ENCODE measurements at regions not wholly inside any gene's neighbourhood (a gene's known extent, or its start where the extent isn't known, plus 50 kb on each side); places are given as distances from the start of the nearest gene placed in this dataset.

DNA sequence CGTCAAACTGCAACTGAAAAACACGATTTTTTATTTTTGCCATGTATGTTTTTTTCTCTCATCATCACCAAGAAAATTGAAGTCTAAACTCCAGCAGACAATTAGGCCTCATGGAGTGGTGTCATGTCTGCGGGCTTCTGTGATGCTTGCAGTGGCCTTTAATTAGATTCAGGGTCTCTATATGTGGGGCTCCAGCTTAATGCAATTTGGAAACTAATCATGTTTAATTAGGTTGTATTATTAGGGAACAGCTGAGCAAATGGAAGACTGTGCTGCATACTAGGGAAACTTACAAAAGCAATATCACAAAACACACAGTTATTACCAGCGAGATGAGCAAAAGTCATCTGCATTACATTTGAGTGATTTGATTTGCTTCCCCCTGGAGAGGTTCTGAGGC is 132.9 kb upstream of the PMEPA1 start:
- no peak for DNase-seq (ENCODE audit: extremely low read depth, low read depth)

DNA sequence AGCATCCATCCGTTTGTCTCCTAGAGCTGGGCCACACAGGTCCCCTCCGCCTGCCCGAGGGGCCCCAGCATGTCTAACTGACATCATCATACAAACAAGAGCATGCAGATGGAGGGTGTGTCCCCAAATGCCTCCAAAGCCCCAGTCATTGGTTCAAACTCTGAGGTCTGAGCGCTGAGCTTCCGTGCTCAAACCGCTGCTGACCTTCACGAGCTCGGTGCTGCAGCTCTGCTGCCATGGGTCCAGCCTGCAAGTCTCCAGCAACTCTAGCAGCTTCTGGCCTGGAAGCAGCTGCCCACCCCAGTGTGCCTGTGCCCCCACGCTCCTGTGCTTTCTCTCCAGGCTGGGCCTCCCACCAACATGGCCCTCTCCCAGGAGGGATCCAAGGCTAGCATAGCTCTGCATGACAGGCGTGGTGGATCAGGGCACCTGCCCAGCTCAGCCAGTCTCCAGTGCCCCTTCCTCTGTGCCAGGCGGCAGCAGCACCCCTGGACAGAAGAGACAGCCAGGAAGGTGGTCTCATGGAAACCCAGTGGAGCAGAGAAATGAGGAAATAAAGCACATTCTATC is 131.6 kb upstream of the PMEPA1 start:
- no peak for DNase-seq (ENCODE audit: extremely low read depth, low read depth)

DNA sequence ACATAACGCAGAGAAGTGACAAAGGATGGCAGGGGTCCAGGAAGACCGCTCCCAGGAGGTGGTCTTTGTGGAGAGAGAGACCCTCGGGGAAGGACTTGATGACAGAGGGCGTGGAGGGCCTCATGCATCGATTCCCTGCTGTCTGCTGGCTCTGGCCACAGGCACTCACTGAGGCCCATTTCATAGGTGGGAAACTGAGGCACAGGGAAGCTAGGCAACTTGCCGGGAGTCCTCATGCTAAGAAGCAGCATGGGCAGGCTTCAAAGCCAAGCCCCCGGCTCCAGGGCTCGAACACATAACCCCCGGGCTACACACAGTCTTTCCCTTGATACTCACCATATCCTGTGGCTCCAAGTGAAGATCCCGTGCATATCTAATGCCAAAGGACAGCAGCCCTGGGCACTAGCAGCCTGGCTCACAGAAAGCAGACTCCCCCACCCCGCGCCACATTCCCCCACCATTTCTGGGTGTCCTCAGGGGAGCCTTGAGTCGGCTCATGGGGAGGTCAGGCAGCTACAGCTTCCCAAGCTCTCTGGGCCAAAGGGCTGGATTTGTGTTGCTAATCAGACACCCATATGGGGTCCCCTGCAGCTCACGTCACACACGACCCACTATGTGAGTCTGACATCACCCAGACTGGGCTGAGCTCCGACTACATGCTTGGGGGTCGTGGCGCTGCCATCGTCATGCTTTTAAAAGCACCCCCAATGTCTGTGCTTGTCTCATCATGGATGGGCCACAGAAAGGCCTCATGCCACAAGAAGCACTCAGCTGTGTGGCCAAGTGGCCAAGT is 130.9 kb upstream of the PMEPA1 start:
- no peak for DNase-seq (ENCODE audit: extremely low read depth, low read depth)

DNA sequence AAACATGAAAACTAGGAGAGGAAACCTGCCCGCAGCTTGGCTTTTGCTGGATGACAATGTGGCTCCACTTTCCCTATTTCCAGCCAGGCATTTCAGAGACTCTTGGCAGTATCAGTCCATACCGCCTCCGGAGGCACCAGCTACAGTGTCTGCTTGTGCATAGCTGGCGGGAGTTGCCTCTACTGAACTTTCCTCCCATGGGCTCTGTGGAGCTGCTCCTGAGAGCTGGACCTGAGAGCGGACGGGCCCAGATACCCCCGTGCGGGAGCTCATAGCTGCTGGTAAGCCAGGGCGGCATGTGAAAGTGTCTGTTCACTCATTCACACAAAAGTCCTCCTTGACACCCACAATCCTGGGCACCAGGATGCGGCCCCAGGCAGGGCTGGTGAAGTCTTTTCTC is 130.3 kb upstream of the PMEPA1 start:
- no peak for DNase-seq (ENCODE audit: extremely low read depth, low read depth)

DNA sequence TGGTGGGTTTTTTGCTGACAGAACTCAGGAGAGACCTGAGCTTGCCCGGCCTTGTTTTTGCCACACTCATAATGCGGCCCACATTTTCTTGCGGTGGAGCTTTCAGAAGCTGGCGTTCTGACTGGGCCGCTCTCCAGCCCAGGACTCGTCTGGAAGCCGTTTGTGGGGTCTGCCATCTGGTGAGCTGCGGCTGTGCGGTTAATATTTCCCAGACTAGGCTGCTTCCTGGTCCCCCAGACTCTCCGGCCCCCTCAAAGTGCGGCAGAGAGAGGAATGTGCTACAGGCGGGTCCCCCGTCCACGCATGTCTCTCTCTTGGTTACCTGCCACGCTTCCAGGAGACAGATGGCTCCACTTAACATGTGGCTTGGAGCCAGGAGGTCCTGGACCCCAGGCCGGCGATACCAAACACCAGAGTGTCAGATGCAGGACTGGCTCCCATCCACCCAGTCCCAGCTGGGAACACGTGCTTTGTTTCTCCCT is 128.9 kb upstream of the PMEPA1 start:
- no peak for DNase-seq (ENCODE audit: extremely low read depth, low read depth)

DNA sequence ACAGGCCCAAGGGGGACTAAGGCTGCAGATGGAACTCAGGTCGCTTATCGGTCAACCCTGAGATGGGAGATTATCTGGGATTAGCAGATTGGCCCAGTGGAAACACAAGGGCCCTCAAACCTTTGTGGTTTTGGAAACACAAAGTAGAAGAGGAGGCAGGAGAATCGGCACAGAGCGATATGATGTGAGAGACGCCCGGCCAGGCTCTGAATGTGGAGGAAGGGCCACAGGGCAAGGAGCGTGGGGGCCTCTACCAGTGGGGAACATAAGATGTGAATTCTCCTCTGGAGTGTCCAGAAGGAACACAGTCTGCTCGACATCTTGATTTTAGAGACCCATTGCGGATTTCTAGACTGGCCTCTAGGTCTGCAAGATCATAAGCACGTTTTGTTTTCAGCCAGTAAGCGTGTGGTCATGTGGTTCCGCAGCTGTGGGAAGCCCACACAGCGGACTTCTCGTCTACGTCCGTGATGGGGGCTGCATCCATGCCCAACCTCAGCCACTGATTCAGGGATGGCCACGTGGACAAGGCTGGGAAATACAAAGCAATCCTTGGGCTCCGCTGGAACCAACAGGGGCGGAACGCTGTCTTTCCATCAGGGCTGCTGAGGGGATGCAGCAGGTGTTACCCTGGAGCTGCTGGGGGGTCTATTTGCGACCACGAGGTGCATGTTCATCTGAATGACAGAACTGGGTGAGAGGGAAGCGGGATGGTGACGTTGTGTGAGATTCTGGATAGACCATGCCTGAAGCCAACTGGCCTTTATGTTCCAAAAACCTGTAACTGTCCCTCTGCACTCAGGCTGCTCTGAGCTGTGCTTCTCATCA is 127.6 kb upstream of the PMEPA1 start:
- DNase-seq (ENCODE audit: extremely low read depth, low read depth): no peak

DNA sequence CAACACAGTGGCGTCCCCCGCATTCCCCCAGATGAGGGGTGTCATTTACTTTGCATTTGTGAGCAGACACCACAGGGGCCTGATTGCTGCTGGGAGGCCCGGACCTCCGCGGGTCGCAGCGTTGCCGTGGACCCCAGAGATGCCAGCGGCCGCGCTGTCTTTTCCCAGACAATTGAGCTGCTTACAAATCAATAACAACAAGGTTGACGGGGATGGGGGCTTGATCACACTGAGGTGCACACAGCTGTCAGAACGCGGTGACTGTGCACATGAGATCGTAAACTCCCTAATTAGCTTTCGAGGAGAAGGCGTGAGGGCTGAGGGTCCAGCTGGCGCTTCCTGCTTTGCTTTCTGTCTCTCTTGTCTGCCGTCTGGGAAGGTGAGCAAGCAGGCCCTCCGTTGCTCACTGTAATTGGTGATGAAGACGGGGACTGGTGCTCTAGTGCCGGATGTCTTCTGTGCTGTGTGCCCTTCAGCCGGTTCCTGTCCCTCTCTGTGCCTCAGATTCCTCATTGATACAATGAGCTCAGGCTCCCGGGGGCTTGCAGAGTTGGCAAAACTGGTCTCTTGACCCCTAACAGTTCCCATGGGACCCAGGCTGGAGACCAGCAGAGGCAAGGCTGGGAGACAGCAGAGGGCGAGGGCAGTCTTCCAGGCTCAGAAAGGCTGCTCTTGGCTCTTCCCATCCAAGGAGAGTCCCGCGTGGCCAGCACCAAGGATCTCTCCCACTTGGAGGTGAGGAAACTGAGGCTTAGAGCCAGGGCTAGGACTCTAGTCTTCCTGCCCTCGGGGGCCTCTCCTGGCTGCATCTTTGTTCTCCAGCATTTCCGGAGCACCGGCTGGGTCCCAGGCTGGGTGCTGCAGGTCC is 126.0 kb upstream of the PMEPA1 start:
- no peak for DNase-seq (ENCODE audit: extremely low read depth, low read depth)

DNA sequence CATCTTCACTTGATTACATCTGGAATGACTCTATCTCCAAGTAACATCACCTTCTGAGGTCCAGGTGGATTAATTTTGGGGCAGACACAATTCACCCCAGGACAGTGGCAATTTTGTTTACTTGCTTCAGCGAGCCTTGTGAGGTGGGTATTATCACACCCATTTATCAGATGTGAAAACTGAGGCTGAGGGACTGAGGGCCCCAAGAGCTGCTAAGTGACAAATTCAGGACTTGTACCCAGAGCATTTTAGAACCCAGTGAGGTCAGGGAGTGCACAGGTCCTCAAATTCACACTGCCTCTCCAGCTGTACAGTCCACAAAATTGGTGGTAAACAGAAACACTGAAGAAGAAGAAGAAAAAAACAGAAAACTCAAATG is 125.2 kb upstream of the PMEPA1 start:
- DNase-seq (ENCODE audit: extremely low read depth, low read depth): no peak

DNA sequence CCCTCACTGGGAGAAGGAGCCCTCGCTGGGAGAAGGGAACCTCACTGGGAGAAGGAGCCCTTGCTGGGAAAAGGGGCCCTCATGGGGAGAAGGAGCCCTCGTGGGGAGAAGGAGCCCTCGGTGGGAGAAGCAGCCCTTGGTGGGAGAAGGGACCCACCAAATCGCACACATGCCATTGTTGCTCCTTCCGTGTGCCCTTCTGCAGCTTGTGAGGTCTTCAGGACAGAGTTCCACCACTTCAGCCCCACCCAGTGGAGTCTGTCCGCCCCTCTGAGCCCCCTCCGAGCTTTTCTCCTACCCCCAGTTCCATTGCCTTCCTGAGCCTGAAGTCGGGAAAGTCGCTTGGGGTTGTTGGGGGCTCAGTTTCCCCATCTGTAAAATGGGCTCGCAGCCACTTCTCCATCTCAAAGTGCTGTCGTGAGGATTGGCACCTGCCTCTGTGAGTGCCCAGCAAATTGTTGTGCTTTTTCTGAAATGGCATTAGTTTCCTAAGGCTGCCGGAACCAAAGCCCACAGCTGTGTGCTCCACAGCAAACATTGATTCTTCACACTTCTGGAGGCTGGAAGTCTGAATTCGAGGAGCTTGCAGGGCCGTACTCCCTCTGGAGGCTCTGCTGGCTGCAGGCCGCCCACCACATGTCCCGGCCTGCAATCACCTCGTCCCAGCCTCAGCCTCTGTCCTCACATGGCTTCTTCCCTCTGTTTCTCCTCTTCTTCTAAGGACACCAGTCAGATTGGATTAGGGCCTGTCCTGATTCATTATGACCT is 124.7 kb upstream of the PMEPA1 start:
- DNase-seq (ENCODE audit: extremely low read depth, low read depth): no peak

DNA sequence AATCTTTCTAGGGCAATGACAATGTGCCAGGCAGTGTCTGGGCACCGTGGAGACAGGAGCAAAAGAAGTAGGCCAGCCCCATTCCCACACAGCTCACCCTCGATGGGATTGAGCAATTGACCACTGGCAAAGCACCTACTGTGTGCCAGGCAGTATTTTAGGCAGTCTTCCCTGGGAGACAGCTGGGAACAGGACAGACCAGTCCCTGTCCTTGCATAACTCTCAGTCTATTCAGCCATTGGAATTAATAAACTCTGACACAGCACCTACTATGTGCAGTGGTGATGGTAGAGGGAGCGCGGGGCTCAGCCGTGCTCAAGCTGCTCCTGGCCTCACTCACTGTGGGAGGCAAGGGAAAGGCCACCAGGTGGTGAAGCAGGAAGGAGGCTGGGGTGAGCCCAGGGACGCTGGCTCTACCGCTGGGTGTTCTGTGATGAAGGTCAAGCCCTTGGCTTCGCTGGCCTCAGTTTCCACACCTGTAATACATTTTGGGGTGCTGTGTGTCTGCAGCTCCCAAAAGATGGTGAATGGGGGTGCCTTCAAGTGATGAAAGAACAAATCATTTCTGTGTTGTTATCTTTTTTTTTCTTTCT is 122.3 kb upstream of the PMEPA1 start:
- no peak for DNase-seq (ENCODE audit: extremely low read depth, low read depth)

DNA sequence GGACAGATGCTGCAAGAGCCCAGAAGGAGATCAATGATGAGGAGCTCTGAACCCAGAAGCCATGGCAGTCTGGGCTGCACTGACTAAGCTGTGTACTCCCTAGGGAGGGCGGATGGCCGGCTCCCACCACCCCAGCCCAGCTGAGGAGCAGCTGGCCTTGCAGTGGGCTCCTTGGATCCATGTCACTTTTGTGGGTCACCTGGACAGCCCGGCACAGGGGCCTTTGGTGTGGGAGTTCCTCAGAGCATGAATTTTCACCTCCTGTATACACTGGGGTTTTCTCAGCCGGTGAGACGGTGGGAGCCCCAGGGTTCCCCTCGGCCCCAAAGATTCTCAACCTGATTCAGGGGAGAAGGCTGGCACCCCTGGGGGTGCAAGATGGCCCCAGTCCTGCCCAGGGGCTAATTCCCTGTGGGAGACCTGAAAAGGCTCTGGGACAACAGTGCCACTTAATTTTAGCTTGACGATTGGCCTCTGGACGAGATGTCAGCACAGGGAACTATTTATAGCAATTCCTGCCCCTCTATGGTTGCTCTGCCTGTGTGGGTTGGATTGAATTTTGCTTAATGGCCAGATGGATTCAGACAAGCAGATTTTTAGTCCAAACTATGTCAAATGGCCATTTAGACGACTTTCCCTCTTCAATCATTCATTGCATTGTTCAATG is 121.6 kb upstream of the PMEPA1 start:
- DNase-seq (ENCODE audit: extremely low read depth, low read depth): no peak

DNA sequence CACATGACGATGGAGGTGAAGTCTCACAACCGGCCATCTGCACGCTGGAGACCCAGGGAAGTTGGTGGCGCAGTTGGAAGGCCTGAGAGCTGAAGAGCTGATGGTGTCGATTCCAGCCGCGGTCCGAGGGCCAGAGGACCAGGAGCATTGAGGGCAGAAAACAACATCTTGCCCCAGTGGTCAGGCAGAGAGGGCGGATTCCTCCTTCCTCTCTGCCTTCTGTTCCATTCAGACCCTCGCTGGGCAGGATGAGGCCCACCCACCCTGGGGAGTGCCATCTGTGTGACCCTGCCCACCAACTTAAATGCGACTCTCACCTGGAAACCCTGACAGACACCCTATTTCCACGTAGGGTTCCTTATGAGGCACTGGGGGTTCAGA is 120.7 kb upstream of the PMEPA1 start:
- DNase-seq (ENCODE audit: extremely low read depth, low read depth): no peak

DNA sequence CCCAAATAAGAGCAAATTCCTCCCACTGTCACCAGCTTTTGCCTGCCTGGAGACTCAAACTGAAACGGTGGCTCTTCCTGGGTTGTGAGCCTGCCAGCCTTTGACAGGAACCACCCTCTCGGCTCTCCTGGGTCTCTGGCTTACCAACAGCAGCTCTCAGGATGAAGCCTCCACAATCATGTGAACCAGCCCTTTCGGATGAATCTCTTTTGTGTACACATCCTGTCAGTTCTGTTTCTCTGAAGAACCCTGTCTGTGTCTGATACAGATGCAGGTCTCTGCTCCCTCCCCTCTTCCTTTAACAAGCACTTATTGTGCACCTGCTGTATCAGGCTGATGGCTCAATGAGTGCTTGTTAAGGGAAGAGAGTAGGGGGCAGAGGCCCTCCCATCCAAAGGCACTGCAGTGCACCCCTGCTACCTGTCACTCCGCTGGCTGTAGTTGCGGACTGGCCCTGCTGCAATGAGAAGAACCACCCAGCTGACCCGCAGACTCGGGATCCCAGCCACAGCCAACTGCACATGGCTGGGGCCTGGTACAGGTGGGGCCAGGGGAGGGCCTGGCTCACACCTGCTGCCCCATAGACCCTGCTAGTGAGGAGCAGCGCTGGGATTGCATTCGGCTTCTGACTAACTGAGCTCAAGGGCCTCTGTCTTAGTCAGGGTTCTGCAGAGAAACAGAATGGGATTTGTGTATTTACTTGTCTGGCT is 120.1 kb upstream of the PMEPA1 start:
- no peak for DNase-seq (ENCODE audit: extremely low read depth, low read depth)

DNA sequence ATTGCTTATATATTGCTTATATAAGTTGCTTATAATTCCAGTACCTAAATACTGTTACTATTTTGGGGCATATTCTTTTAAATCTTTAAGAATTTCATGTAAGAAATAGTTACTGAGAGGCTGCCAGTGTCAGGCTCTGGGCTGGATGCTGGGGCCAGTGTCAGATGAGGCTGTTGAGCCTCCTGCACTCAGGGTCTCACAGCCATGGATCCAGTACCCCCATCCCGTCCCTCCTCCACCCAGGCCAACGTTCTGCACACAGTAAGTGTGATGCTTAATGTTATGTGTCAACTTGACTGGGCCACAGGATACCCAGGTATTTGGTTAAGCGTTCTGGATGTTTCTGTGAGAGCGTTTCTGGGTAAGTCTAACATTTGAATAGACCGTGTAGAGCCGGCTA is 119.5 kb upstream of the PMEPA1 start:
- no peak for DNase-seq (ENCODE audit: extremely low read depth, low read depth)

DNA sequence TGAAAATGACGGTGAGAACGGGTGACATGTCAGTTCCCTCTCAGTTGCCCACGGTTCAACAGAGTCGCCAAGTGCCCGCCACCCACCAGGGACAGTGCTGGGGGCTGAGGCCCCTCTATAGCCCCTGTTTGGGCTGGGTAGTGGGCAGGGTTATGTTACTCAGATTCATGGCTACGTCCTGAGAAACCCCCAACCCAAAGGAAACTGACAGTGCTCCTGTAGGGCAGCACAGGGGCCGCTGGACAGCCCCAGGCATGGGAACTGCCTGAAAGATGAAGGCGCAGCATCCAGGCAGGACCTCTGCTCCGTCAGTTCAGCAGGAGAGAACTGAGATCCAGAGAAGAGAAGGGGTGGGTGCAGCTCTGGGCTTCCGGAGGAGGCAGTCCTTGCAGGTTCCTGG is 118.9 kb upstream of the PMEPA1 start:
- DNase-seq (ENCODE audit: extremely low read depth, low read depth): no peak

DNA sequence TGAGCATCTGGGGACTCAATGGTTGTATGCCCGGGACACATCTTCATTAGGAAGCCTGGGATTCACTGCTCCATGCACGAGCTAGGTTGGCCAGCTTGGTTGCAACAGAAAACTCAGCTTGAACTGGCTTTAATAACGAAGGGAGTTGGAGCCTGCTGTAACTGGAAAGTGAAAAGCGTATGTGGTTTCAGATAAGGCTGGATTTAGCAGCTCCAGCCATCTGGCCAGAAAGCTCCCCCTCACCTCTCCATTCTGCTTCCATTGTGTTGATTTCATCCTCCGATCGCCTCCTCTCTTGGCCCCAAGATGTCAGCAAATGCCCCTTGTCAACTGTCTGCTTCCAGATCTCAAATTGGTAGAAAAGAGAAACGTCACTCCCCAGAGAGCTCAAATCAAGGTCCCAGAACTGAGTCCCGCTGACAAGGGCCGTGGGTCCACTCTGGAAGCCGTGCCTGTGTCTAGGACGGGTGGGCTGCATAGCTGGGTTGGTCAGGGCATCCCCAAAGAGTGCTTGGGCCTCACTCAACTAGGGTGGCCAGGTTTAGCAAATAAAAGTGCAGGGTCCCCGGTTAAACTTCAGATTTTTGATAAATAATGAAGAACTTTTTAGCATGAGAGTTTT is 117.0 kb upstream of the PMEPA1 start:
- no peak for DNase-seq (ENCODE audit: extremely low read depth, low read depth)

DNA sequence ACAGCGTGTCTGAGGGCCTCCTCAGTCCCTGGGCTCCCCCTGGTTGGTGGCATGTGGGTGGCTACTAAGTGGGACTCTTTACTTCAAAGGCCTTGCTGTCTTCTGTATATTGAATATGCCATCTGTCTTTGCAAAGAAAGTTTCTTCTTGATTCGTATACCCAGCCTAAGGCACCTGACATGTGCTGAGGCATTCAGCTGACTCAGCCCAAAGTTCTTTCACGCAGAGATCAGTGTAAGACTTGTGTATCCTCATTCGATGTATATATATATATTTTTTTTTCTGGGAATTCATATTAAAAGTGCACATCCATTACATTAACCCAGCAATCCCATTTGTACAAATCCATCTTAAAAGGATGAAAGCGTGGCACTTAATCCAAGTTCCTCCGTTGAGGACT is 115.1 kb upstream of the PMEPA1 start:
- DNase-seq (ENCODE audit: extremely low read depth, low read depth): no peak

DNA sequence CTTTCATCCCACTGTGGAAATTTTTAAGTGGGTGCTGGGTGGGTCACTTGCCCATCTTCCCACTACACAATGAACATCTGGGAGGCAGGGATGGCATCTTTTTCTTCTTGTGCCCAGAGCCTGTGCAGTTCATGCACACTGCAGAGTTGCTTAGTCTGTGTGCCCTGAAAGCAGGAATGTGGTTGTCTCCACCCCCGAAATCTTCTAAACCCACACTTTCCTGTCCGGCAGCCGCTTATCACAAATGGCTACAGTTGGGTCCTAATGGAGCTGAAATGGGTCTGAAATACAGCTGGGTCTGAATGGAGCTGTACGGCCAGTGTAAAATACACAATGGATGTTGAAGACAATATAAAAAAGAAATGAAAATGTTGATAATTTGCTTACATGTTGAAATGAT is 112.1 kb upstream of the PMEPA1 start:
- DNase-seq (ENCODE audit: extremely low read depth, low read depth): no peak
